ENCODE measurements at regions not wholly inside any gene's neighbourhood (a gene's known extent, or its start where the extent isn't known, plus 50 kb on each side); places are given as distances from the start of the nearest gene placed in this dataset.

DNA sequence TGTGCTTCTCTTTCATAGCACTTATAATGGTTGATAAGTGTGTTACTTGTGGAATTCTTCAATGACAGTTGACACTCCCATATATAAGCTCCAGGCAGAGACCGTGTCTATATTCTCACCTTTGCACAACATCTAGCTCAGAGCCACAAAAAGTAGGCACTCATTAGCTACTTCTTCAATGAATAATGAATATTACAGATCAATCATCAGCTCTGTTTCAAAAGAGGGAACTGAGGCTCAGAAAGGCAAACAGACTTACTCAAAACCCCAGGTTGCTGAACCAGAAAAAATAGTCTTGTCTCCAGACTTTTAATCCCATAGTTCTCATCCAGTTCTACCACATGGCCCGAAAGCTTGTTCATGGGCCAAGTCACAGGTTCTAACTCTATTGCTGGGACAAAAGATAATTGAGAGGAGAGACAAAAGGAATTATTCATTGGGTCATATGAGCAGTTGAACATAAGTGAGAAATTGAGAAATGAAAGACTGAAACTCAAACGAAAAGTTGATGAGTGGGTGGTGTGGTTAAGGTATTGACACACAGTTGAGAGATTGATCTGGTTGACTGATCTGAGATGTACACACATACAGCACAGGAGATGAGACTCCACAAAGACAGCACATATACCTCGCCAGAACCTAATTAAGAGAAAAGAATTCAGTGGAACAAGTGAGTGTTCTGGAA is 381.6 kb downstream of the EFNA5 start:
- ATAC-seq, result no peak
- TF ChIP-seq TOX (CRISPR knock-in tag; IDR thresholded peaks at IDR 0.05; ENCODE audit: borderline replicate concordance) (no peak), ESRRG (CRISPR knock-in tag; IDR thresholded peaks at IDR 0.05) (no peak), ZNF565 (CRISPR knock-in tag; conservative IDR thresholded peaks at IDR 0.05; ENCODE audit: low read depth) (no peak), GLIS3 (CRISPR knock-in tag; IDR thresholded peaks at IDR 0.05) (no peak), TCF4 (CRISPR knock-in tag; IDR thresholded peaks at IDR 0.05; ENCODE audit: borderline replicate concordance) (no peak), ZC3H10 (CRISPR knock-in tag; IDR thresholded peaks at IDR 0.05) (no peak), OSR1 (CRISPR knock-in tag; IDR thresholded peaks at IDR 0.05) (no peak)
- TF ChIP-seq, protein P1, sequence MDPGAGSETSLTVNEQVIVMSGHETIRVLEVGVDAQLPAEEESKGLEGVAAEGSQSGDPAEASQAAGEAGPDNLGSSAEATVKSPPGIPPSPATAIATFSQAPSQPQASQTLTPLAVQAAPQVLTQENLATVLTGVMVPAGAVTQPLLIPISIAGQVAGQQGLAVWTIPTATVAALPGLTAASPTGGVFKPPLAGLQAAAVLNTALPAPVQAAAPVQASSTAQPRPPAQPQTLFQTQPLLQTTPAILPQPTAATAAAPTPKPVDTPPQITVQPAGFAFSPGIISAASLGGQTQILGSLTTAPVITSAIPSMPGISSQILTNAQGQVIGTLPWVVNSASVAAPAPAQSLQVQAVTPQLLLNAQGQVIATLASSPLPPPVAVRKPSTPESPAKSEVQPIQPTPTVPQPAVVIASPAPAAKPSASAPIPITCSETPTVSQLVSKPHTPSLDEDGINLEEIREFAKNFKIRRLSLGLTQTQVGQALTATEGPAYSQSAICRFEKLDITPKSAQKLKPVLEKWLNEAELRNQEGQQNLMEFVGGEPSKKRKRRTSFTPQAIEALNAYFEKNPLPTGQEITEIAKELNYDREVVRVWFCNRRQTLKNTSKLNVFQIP (CRISPR knock-in tag; IDR thresholded peaks at IDR 0.05; ENCODE audit: borderline replicate concordance, low read depth), result no peak
- TF ChIP-seq, protein P2, sequence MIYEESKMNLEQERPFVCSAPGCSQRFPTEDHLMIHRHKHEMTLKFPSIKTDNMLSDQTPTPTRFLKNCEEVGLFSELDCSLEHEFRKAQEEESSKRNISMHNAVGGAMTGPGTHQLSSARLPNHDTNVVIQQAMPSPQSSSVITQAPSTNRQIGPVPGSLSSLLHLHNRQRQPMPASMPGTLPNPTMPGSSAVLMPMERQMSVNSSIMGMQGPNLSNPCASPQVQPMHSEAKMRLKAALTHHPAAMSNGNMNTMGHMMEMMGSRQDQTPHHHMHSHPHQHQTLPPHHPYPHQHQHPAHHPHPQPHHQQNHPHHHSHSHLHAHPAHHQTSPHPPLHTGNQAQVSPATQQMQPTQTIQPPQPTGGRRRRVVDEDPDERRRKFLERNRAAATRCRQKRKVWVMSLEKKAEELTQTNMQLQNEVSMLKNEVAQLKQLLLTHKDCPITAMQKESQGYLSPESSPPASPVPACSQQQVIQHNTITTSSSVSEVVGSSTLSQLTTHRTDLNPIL (CRISPR knock-in tag; IDR thresholded peaks at IDR 0.05; ENCODE audit: low read depth), result no peak
- TF ChIP-seq, protein P3, sequence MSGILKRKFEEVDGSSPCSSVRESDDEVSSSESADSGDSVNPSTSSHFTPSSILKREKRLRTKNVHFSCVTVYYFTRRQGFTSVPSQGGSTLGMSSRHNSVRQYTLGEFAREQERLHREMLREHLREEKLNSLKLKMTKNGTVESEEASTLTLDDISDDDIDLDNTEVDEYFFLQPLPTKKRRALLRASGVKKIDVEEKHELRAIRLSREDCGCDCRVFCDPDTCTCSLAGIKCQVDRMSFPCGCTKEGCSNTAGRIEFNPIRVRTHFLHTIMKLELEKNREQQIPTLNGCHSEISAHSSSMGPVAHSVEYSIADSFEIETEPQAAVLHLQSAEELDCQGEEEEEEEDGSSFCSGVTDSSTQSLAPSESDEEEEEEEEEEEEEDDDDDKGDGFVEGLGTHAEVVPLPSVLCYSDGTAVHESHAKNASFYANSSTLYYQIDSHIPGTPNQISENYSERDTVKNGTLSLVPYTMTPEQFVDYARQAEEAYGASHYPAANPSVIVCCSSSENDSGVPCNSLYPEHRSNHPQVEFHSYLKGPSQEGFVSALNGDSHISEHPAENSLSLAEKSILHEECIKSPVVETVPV (CRISPR knock-in tag; IDR thresholded peaks at IDR 0.05), result no peak

DNA sequence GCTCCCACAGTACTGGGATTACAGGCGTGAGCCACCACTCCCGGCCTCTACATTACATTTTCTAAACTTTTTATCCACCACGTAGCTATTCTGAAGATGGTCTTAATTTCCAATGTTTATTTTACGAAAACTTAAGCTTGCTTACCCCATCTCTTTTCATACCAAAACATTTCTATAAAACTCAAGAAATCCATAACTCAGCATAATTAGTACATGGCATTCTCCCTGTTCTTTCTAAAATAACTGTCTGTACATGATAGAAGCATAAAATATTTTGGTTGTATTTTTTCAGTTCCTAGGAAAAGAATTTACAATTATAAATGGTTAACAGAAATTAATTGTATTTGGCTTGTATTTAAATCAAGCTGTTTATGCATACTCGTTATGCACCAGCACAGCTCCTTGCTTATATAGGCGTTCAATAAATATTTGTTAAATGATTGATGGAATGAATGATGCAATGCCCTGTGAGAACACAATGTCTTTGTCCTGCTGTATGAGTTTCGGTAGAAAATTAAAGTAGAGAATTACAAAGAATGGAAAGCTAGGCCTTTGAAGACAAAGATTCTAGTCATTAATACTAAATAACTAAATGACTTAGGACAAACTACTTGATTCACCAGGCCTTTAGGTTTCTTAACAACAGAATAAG is 384.2 kb downstream of the EFNA5 start:
- TF ChIP-seq ARNTL (CRISPR knock-in tag; IDR thresholded peaks at IDR 0.05; ENCODE audit: borderline replicate concordance, low read depth) (no peak), ZNF565 (CRISPR knock-in tag; conservative IDR thresholded peaks at IDR 0.05; ENCODE audit: low read depth) (no peak), ISL1 (CRISPR knock-in tag; IDR thresholded peaks at IDR 0.05) (no peak), PPARA (CRISPR knock-in tag; IDR thresholded peaks at IDR 0.05; ENCODE audit: borderline replicate concordance) (no peak), GLIS3 (CRISPR knock-in tag; IDR thresholded peaks at IDR 0.05) (no peak), ZNF70 (CRISPR knock-in tag; IDR thresholded peaks at IDR 0.05) (no peak), ZFP30 (CRISPR knock-in tag; IDR thresholded peaks at IDR 0.05) (no peak), OSR1 (CRISPR knock-in tag; IDR thresholded peaks at IDR 0.05) (no peak), TOX (CRISPR knock-in tag; IDR thresholded peaks at IDR 0.05; ENCODE audit: borderline replicate concordance) (no peak), BACH2 (CRISPR knock-in tag; IDR thresholded peaks at IDR 0.05; ENCODE audit: borderline replicate concordance) (no peak), SNAI2 (CRISPR knock-in tag; IDR thresholded peaks at IDR 0.05) (no peak)
- TF ChIP-seq, protein P1 (CRISPR knock-in tag; IDR thresholded peaks at IDR 0.05; ENCODE audit: borderline replicate concordance, low read depth), result no peak
- ATAC-seq, result no peak

DNA sequence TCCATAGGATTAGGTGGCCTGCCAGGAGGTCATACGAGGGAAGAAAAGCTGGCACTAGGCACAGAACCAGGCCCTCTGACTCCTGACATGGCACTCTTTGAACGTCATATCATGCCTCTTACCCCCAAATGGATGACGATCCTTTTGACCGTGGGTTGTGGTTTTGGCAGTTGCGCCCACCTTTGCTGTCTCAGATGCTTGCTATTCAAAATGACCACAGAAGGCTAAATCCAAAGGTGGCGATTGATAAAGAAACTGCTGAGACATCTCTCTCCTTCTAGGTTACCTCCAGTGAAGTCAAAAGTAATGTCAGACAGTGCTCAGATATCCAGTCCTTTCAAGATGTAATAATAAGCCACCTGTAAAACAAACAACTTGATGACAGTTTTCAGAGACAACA is 385.0 kb downstream of the EFNA5 start:
- ATAC-seq, result no peak
- TF ChIP-seq TCF4 (CRISPR knock-in tag; IDR thresholded peaks at IDR 0.05; ENCODE audit: borderline replicate concordance) (no peak), BACH2 (CRISPR knock-in tag; IDR thresholded peaks at IDR 0.05; ENCODE audit: borderline replicate concordance) (no peak), RARB (CRISPR knock-in tag; IDR thresholded peaks at IDR 0.05) (no peak), ZC3H10 (CRISPR knock-in tag; IDR thresholded peaks at IDR 0.05) (no peak), PPARA (CRISPR knock-in tag; IDR thresholded peaks at IDR 0.05; ENCODE audit: borderline replicate concordance) (no peak), SNAI2 (CRISPR knock-in tag; IDR thresholded peaks at IDR 0.05) (no peak), ZFP30 (CRISPR knock-in tag; IDR thresholded peaks at IDR 0.05) (no peak), GLIS3 (CRISPR knock-in tag; IDR thresholded peaks at IDR 0.05) (no peak), CSDC2 (CRISPR knock-in tag; IDR thresholded peaks at IDR 0.05) (no peak)
- TF ChIP-seq, protein P1 (CRISPR knock-in tag; IDR thresholded peaks at IDR 0.05; ENCODE audit: borderline replicate concordance, low read depth), result no peak
- TF ChIP-seq, protein P4, sequence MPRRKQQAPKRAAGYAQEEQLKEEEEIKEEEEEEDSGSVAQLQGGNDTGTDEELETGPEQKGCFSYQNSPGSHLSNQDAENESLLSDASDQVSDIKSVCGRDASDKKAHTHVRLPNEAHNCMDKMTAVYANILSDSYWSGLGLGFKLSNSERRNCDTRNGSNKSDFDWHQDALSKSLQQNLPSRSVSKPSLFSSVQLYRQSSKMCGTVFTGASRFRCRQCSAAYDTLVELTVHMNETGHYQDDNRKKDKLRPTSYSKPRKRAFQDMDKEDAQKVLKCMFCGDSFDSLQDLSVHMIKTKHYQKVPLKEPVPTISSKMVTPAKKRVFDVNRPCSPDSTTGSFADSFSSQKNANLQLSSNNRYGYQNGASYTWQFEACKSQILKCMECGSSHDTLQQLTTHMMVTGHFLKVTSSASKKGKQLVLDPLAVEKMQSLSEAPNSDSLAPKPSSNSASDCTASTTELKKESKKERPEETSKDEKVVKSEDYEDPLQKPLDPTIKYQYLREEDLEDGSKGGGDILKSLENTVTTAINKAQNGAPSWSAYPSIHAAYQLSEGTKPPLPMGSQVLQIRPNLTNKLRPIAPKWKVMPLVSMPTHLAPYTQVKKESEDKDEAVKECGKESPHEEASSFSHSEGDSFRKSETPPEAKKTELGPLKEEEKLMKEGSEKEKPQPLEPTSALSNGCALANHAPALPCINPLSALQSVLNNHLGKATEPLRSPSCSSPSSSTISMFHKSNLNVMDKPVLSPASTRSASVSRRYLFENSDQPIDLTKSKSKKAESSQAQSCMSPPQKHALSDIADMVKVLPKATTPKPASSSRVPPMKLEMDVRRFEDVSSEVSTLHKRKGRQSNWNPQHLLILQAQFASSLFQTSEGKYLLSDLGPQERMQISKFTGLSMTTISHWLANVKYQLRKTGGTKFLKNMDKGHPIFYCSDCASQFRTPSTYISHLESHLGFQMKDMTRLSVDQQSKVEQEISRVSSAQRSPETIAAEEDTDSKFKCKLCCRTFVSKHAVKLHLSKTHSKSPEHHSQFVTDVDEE (CRISPR knock-in tag; IDR thresholded peaks at IDR 0.05), result no peak
- TF ChIP-seq, protein P2 (CRISPR knock-in tag; IDR thresholded peaks at IDR 0.05; ENCODE audit: low read depth), result no peak
- TF ChIP-seq, protein P5, sequence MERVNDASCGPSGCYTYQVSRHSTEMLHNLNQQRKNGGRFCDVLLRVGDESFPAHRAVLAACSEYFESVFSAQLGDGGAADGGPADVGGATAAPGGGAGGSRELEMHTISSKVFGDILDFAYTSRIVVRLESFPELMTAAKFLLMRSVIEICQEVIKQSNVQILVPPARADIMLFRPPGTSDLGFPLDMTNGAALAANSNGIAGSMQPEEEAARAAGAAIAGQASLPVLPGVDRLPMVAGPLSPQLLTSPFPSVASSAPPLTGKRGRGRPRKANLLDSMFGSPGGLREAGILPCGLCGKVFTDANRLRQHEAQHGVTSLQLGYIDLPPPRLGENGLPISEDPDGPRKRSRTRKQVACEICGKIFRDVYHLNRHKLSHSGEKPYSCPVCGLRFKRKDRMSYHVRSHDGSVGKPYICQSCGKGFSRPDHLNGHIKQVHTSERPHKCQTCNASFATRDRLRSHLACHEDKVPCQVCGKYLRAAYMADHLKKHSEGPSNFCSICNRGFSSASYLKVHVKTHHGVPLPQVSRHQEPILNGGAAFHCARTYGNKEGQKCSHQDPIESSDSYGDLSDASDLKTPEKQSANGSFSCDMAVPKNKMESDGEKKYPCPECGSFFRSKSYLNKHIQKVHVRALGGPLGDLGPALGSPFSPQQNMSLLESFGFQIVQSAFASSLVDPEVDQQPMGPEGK (CRISPR knock-in tag; IDR thresholded peaks at IDR 0.05; ENCODE audit: borderline replicate concordance), result no peak
